CD4-positive, alpha-beta T cell (primary cell): ENCODE measurements at regions not wholly inside any gene's neighbourhood (a gene's known extent, or its start where the extent isn't known, plus 50 kb on each side); places are given as distances from the start of the nearest gene placed in this dataset.

ENCODE experiments used
- ATAC-seq: fragments of 200-7000 bp; cut with Tn5 transposase; one replicate; pipeline ENCODE4 v1.10.0; 2022; ENCODE audit warnings: mild to moderate bottlenecking; ENCODE audit not compliant: poor library complexity
- CTCF ChIA-PET: fragments of 350-600 bp; sonication (Branson Sonifier 250); formaldehyde crosslinking; loops from one replicate; lab custom pipeline; 2021; ENCODE audit warnings: antibody characterized with exemption, inconsistent platforms; lab: Charles Lee
- POLR2A ChIA-PET: fragments of 350-600 bp; sonication (Branson Sonifier 250); formaldehyde crosslinking; loops from one replicate; lab custom pipeline; 2021; ENCODE audit warnings: antibody characterized with exemption, inconsistent platforms; lab: Charles Lee
- DNase-seq, 14 experiments: peaks; one replicate each; pipeline ENCODE4 v3.0.0-alpha.2; 2013 to 2020; ENCODE audit warnings: mixed read lengths in 2 of 14
- H3K27ac ChIP-seq, 2 donors: one replicate each; pipeline versions ENCODE4 v1.5.1 to v1.7.0; 2013; ENCODE audit warnings: low read length in 2 of 2, low read depth in 1 of 2, mild to moderate bottlenecking in 1 of 2
- H3K27me3 ChIP-seq, 2 experiments: 1 replicate in 1 of 2; 2 replicates in 1 of 2; pipeline versions ENCODE4 v1.6.1 to v1.7.0; 2013; ENCODE audit warnings: low read length in 2 of 2, control low read depth in 1 of 2, mild to moderate bottlenecking in 1 of 2, moderate library complexity in 1 of 2; ENCODE audit not compliant: insufficient read depth in 2 of 2, control insufficient read depth in 1 of 2
- H3K36me3 ChIP-seq: one replicate; pipeline ENCODE4 v1.6.1; 2013; ENCODE audit warnings: low read length, control low read depth; ENCODE audit not compliant: insufficient read depth
- H3K4me1 ChIP-seq: one replicate; pipeline ENCODE4 v1.6.1; 2013; ENCODE audit warnings: low read length, control low read depth; ENCODE audit not compliant: insufficient read depth
- H3K4me3 ChIP-seq: one replicate; pipeline ENCODE4 v1.5.1; 2013; ENCODE audit warnings: mild to moderate bottlenecking, low read length, moderate library complexity
- H3K9me3 ChIP-seq, 2 experiments: 1 replicate in 1 of 2; 2 replicates in 1 of 2; pipeline versions ENCODE4 v1.6.1 to v1.7.0; 2013; ENCODE audit warnings: low read length in 2 of 2, mild to moderate bottlenecking in 2 of 2, control low read depth in 1 of 2, moderate library complexity in 1 of 2; ENCODE audit not compliant: control insufficient read depth in 1 of 2, insufficient read depth in 1 of 2
- H3K27ac Mint-ChIP-seq: one replicate; pipeline ENCODE4 v1.8.0; 2020; ENCODE audit warnings: mixed read lengths
- H3K27me3 Mint-ChIP-seq: one replicate; pipeline ENCODE4 v1.8.0; 2021; ENCODE audit warnings: mixed read lengths
- H3K36me3 Mint-ChIP-seq: one replicate; pipeline ENCODE4 v1.8.0; 2021; ENCODE audit warnings: low read depth, mixed read lengths
- H3K4me1 Mint-ChIP-seq: one replicate; pipeline ENCODE4 v1.8.0; 2021; ENCODE audit warnings: low read depth, mixed read lengths
- H3K4me3 Mint-ChIP-seq: one replicate; pipeline ENCODE4 v1.8.0; 2020; ENCODE audit warnings: mild to moderate bottlenecking, mixed read lengths
- H3K9me3 Mint-ChIP-seq: one replicate; pipeline ENCODE4 v1.8.0; 2020; ENCODE audit warnings: mixed read lengths
- CTCF ChIP-seq: fragments of 200-600 bp; IDR thresholded peaks from one replicate; pipeline ENCODE4 v1.8.0; 2022; ENCODE audit warnings: antibody characterized with exemption, mild to moderate bottlenecking
- intact Hi-C, 2 experiments: fragments of 100-400 bp; cut with DNase I in 1 of 2; cut with micrococcal nuclease in 1 of 2; formaldehyde crosslinking; loops; one replicate each; pipeline versions ENCODE4 v1.15.1 to v1.9.0; 2023 to 2025; cut with DNase I, micrococcal nuclease

- DNase-seq: no peak
- no peaks in the 10 kb centered on the region for H3K4me1 Mint-ChIP-seq
- no peaks in the 10 kb centered on the region for H3K36me3 Mint-ChIP-seq
- Histone ChIP-seq H3K36me3 (no peaks in the 10 kb centered on the region), H3K27me3 (peaks cover 7 to 9% of the 10 kb centered on the region in 2 experiments), H3K4me1 (no peaks in the 10 kb centered on the region), H3K4me3 (no peak overlapping the region), H3K27ac (no peak overlapping the region), H3K9me3 (peaks cover 14 to 28% of the 10 kb centered on the region in 2 experiments)
- ATAC-seq: no peak
- no peak for TF ChIP-seq CTCF
- peaks cover 13% of the 10 kb centered on the region for H3K9me3 Mint-ChIP-seq
- CTCF ChIA-PET: no interaction called here
- no peak overlapping the region for H3K4me3 Mint-ChIP-seq
- intact Hi-C loops: no loop called here
- no peak overlapping the region for H3K27ac Mint-ChIP-seq
- H3K27me3 Mint-ChIP-seq: peaks cover 25% of the 10 kb centered on the region
- POLR2A ChIA-PET: no interaction called here
These were observed 50.6 kb upstream of the UBE3C start for GRCh38 chr7:157088136-157088535.
